ENCODE measurements at regions not wholly inside any gene's neighbourhood (a gene's known extent, or its start where the extent isn't known, plus 50 kb on each side); places are given as distances from the start of the nearest gene placed in this dataset.

GRCh38 chr10:109418795-109419194 lies 504.5 kb downstream of the XPNPEP1 start:
- no peaks in the 10 kb centered on the region for H3K36me3 ChIP-seq (ENCODE audit: low read depth)
- no peaks in the 10 kb centered on the region for H3K9me3 ChIP-seq
- no peak for TF ChIP-seq CTCF (IDR thresholded peaks at IDR 0.05)
- DNase-seq (no peak), ATAC-seq (no peak)
- no peaks in the 10 kb centered on the region for H3K4me1 ChIP-seq (ENCODE audit: low read depth)
- intact Hi-C loops (cut with DNase I, micrococcal nuclease) = no loop called here
- no peak overlapping the region for H3K4me3 ChIP-seq

- Histone ChIP-seq H3K4me3 (no peak overlapping the region), H3K4me1 (ENCODE audit: low read depth) (no peaks in the 10 kb centered on the region), H3K36me3 (ENCODE audit: low read depth) (no peaks in the 10 kb centered on the region), H3K9me3 (no peaks in the 10 kb centered on the region)
- intact Hi-C loops (cut with DNase I, micrococcal nuclease) = no loop called here
- no peak for TF ChIP-seq CTCF (IDR thresholded peaks at IDR 0.05)
- no peak for ATAC-seq
- no peak for DNase-seq
These were observed 505.5 kb downstream of the XPNPEP1 start for GRCh38 chr10:109417803-109418202.

- H3K36me3 ChIP-seq (ENCODE audit: low read depth) = no peaks in the 10 kb centered on the region
- no peak for TF ChIP-seq CTCF (IDR thresholded peaks at IDR 0.05)
These were observed 511.0 kb downstream of the XPNPEP1 start for GRCh38 chr10:109412353-109412752.

GRCh38 chr10:109411917-109412316 lies 511.4 kb downstream of the XPNPEP1 start:
- intact Hi-C loops (cut with DNase I, micrococcal nuclease) = no loop called here
- no peak overlapping the region for H3K4me3 ChIP-seq
- H3K9me3 ChIP-seq = no peaks in the 10 kb centered on the region
- ATAC-seq (no peak), DNase-seq (peak in 1 of 3 donors; percentile 18)
- TF ChIP-seq CTCF (IDR thresholded peaks at IDR 0.05) = no peak
- H3K4me1 ChIP-seq (ENCODE audit: low read depth) = no peaks in the 10 kb centered on the region
- H3K36me3 ChIP-seq (ENCODE audit: low read depth) = no peaks in the 10 kb centered on the region

More at GRCh38 chr10:109412353-109412752, 511.0 kb downstream of the XPNPEP1 start:
- intact Hi-C loops (cut with DNase I, micrococcal nuclease) = no loop called here
- DNase-seq = peak in 1 of 3 donors; percentile 3
- H3K4me3 ChIP-seq = no peak overlapping the region
- H3K9me3 ChIP-seq = no peaks in the 10 kb centered on the region
- ATAC-seq = no peak
- H3K4me1 ChIP-seq (ENCODE audit: low read depth) = no peaks in the 10 kb centered on the region

GRCh38 chr10:109405338-109405737 lies 518.0 kb downstream of the XPNPEP1 start:
- Histone ChIP-seq H3K36me3 (ENCODE audit: low read depth) (no peaks in the 10 kb centered on the region), H3K9me3 (no peaks in the 10 kb centered on the region), H3K4me3 (no peak overlapping the region), H3K4me1 (ENCODE audit: low read depth) (no peaks in the 10 kb centered on the region)
- ATAC-seq = no peak
- no peak for TF ChIP-seq CTCF (IDR thresholded peaks at IDR 0.05)
- DNase-seq = no peak
- intact Hi-C loops (cut with DNase I, micrococcal nuclease) = no loop called here

GRCh38 chr10:109403551-109403950 lies 519.8 kb downstream of the XPNPEP1 start:
- Histone ChIP-seq H3K9me3 (no peaks in the 10 kb centered on the region), H3K4me1 (ENCODE audit: low read depth) (no peaks in the 10 kb centered on the region), H3K36me3 (ENCODE audit: low read depth) (no peaks in the 10 kb centered on the region), H3K4me3 (no peak overlapping the region)
- intact Hi-C loops (cut with DNase I, micrococcal nuclease) = no loop called here
- DNase-seq (no peak), ATAC-seq (no peak)
- no peak for TF ChIP-seq CTCF (IDR thresholded peaks at IDR 0.05)

All from mucosa of descending colon (tissue), 3 donors.